ENCODE measurements at regions not wholly inside any gene's neighbourhood (a gene's known extent, or its start where the extent isn't known, plus 50 kb on each side); places are given as distances from the start of the nearest gene placed in this dataset.

DNA sequence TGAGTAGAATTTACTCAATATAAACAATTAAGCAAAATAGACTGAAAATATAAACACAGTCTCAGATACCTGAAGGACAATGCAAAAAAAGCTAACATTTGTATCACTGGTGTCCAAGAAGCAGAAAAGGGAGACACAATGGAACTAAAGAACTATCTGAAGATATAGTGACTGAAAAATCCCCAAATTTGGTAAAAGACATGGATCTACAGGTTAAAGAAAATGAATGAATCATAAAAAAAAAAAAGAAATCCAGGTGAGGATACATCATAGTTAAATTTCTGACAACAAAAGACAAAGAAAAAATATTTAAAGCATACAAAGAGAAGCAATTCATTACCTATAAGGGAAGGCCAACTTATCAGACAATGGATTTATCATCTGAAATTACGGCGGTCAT lies 114.7 kb upstream of the PPP1R3A start:
- H3K9me3 ChIP-seq (replicated peaks in 1 of 2; ENCODE audit: control insufficient read depth in 1 of 2, insufficient read depth in 1 of 2, low read length in 2 of 2), result no peaks in the 10 kb centered on the region
- intact Hi-C loops (cut with micrococcal nuclease), result no loop called here
- DNase-seq, result no peak
- H3K79me2 ChIP-seq (ENCODE audit: insufficient read depth, low read length), result no peaks in the 10 kb centered on the region
- H3K27me3 ChIP-seq (ENCODE audit: control insufficient read depth in 2 of 2, insufficient read depth in 2 of 2, low read length in 2 of 2), result no peaks in the 10 kb centered on the region
- TF ChIP-seq, protein P1, sequence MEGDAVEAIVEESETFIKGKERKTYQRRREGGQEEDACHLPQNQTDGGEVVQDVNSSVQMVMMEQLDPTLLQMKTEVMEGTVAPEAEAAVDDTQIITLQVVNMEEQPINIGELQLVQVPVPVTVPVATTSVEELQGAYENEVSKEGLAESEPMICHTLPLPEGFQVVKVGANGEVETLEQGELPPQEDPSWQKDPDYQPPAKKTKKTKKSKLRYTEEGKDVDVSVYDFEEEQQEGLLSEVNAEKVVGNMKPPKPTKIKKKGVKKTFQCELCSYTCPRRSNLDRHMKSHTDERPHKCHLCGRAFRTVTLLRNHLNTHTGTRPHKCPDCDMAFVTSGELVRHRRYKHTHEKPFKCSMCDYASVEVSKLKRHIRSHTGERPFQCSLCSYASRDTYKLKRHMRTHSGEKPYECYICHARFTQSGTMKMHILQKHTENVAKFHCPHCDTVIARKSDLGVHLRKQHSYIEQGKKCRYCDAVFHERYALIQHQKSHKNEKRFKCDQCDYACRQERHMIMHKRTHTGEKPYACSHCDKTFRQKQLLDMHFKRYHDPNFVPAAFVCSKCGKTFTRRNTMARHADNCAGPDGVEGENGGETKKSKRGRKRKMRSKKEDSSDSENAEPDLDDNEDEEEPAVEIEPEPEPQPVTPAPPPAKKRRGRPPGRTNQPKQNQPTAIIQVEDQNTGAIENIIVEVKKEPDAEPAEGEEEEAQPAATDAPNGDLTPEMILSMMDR (IDR thresholded peaks at IDR 0.05), result no peak
- peaks cover 2% of the 10 kb centered on the region for H3K4me1 Mint-ChIP-seq
- H3K4me3 ChIP-seq (replicated peaks in 1 of 3; ENCODE audit: low read depth in 2 of 3, low read length in 3 of 3), result no peak overlapping the region
- no peak overlapping the region for H3K4me2 ChIP-seq (replicated peaks; ENCODE audit: extremely low read depth, low read length, poor library complexity, severe bottlenecking)
- no peak overlapping the region for H3K4me3 Mint-ChIP-seq
- no peak overlapping the region for H3K27ac Mint-ChIP-seq
- H3K9me3 Mint-ChIP-seq, result peaks cover 0 to 1% (median 0%) of the 10 kb centered on the region in 7 donors
- no peak overlapping the region for H3K27ac ChIP-seq (ENCODE audit: low read depth in 1 of 2, low read length in 2 of 2)
- no peaks in the 10 kb centered on the region for H3K36me3 ChIP-seq (replicated peaks in 1 of 2; ENCODE audit: control insufficient read depth in 1 of 2, insufficient read depth in 2 of 2, low read length in 2 of 2)
- H3K4me1 ChIP-seq (ENCODE audit: control insufficient read depth in 1 of 2, insufficient read depth in 2 of 2, low read length in 2 of 2), result no peaks in the 10 kb centered on the region
- H4K20me1 ChIP-seq (ENCODE audit: insufficient read depth, low read length), result no peaks in the 10 kb centered on the region
- H2AFZ ChIP-seq (ENCODE audit: insufficient read depth, low read depth, low read length, poor library complexity, severe bottlenecking), result no peak overlapping the region
- H3K36me3 Mint-ChIP-seq, result no peaks in the 10 kb centered on the region
- no peak overlapping the region for H3K9ac ChIP-seq (ENCODE audit: insufficient read depth, low read length, poor library complexity, severe bottlenecking)
- no peaks in the 10 kb centered on the region for H3K27me3 Mint-ChIP-seq (ENCODE audit: low read depth in 3 of 3)
- no CpG with 5 or more reads among the region's 2 CpGs for WGBS (ENCODE audit: insufficient coverage)

DNA sequence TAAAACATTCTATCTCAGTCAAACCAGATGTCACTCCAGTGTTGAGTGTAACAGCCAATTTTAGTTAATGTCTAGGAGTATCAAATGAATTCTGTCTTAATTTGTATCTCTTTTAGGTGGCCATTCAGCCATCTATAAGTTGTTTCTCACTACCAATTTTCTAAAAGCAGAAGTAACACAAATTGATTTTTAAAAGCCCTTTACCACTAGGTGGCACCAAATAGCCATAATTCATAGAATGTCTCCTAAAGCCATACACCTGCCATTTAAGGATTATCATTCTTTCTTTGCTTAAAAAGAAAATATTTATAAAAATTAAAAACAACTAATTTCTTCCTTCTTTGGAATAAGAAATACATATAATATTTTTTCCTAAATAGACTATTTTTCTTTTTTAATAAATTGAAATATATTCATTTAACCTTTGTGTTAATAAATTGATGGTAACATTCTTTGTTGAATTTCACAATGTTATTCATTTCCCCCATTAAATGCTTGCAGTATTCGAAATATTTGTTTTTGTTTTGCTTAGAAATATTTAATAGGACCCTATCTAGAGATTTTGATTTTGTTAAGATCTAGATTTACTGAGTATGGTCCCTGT lies 107.8 kb upstream of the PPP1R3A start:
- Histone ChIP-seq H3K27me3 (ENCODE audit: control insufficient read depth in 2 of 2, insufficient read depth in 2 of 2, low read length in 2 of 2) (no peaks in the 10 kb centered on the region), H3K4me2 (replicated peaks; ENCODE audit: extremely low read depth, low read length, poor library complexity, severe bottlenecking) (no peak overlapping the region), H3K9ac (ENCODE audit: insufficient read depth, low read length, poor library complexity, severe bottlenecking) (no peak overlapping the region), H3K9me3 (replicated peaks in 1 of 2; ENCODE audit: control insufficient read depth in 1 of 2, insufficient read depth in 1 of 2, low read length in 2 of 2) (no peaks in the 10 kb centered on the region), H3K27ac (ENCODE audit: low read depth in 1 of 2, low read length in 2 of 2) (no peak overlapping the region), H3K36me3 (replicated peaks in 1 of 2; ENCODE audit: control insufficient read depth in 1 of 2, insufficient read depth in 2 of 2, low read length in 2 of 2) (no peaks in the 10 kb centered on the region), H3K79me2 (ENCODE audit: insufficient read depth, low read length) (no peaks in the 10 kb centered on the region), H2AFZ (ENCODE audit: insufficient read depth, low read depth, low read length, poor library complexity, severe bottlenecking) (no peak overlapping the region), H3K4me1 (ENCODE audit: control insufficient read depth in 1 of 2, insufficient read depth in 2 of 2, low read length in 2 of 2) (no peaks in the 10 kb centered on the region), H3K4me3 (replicated peaks in 1 of 3; ENCODE audit: low read depth in 2 of 3, low read length in 3 of 3) (no peak overlapping the region), H4K20me1 (ENCODE audit: insufficient read depth, low read length) (no peaks in the 10 kb centered on the region)
- TF ChIP-seq, protein P1 (IDR thresholded peaks at IDR 0.05), result peak; percentile 82
- intact Hi-C loops (cut with micrococcal nuclease), result no loop called here
- Mint-ChIP-seq H3K9me3 (no peaks in the 10 kb centered on the region), H3K27ac (no peak overlapping the region), H3K27me3 (ENCODE audit: low read depth in 3 of 3) (peaks cover 0 to 2% (median 0%) of the 10 kb centered on the region in 3 donors), H3K4me3 (no peak overlapping the region), H3K36me3 (no peaks in the 10 kb centered on the region), H3K4me1 (no peaks in the 10 kb centered on the region)
- peak; percentile 39 to 74 (median 48) for DNase-seq
- WGBS (ENCODE audit: insufficient coverage), result no CpG with 5 or more reads among the region's 1 CpG
